H9 (cell line): ENCODE measurements at regions not wholly inside any gene's neighbourhood (a gene's known extent, or its start where the extent isn't known, plus 50 kb on each side); places are given as distances from the start of the nearest gene placed in this dataset.

Source experiments
- DNase-seq: peaks from one replicate; pipeline ENCODE4 v3.0.0-alpha.2; 2017
- H2AFZ ChIP-seq: one replicate; pipeline ENCODE4 v1.6.1; 2013; ENCODE audit warnings: mild to moderate bottlenecking, low read length, control low read depth, moderate library complexity
- H2AK5ac ChIP-seq: 2 replicates; pipeline ENCODE4 v1.6.1; 2013; ENCODE audit warnings: low read length, control low read depth, mixed read lengths; ENCODE audit not compliant: insufficient read length
- H2BK120ac ChIP-seq: one replicate; pipeline ENCODE4 v1.6.1; 2013; ENCODE audit warnings: low read depth, mild to moderate bottlenecking, low read length, control low read depth, inconsistent platforms; ENCODE audit not compliant: poor library complexity, severe bottlenecking
- H2BK12ac ChIP-seq: 2 replicates; pipeline ENCODE4 v1.6.1; 2013; ENCODE audit warnings: low read length, control low read depth, mixed read lengths, low read depth; ENCODE audit not compliant: insufficient read length
- H2BK15ac ChIP-seq: 2 replicates; pipeline ENCODE4 v1.6.1; 2013; ENCODE audit warnings: low read depth, low read length, control low read depth
- H2BK20ac ChIP-seq: one replicate; pipeline ENCODE4 v1.6.1; 2013; ENCODE audit warnings: low read depth, mild to moderate bottlenecking, low read length, control low read depth, inconsistent platforms; ENCODE audit not compliant: poor library complexity, severe bottlenecking
- H2BK5ac ChIP-seq: 2 replicates; pipeline ENCODE4 v1.6.1; 2013; ENCODE audit warnings: low read length, control low read depth, mixed read lengths; ENCODE audit not compliant: insufficient read length
- H3K14ac ChIP-seq: 2 replicates; pipeline ENCODE4 v1.6.1; 2013; ENCODE audit warnings: low read length, control low read depth; ENCODE audit not compliant: insufficient read depth
- H3K18ac ChIP-seq: 2 replicates; pipeline ENCODE4 v1.6.1; 2013; ENCODE audit warnings: low read depth, mild to moderate bottlenecking, mixed read lengths, low read length, control low read depth; ENCODE audit not compliant: insufficient read length
- H3K23ac ChIP-seq: 2 replicates; pipeline ENCODE4 v1.6.1; 2013; ENCODE audit warnings: low read length, control low read depth, mixed read lengths, low read depth; ENCODE audit not compliant: insufficient read length
- H3K23me2 ChIP-seq: 2 replicates; pipeline ENCODE4 v1.6.1; 2013; ENCODE audit warnings: low read depth, mild to moderate bottlenecking, mixed read lengths, low read length, control low read depth; ENCODE audit not compliant: insufficient read length, poor library complexity, severe bottlenecking
- H3K27ac ChIP-seq: 2 replicates; pipeline ENCODE4 v1.5.1; 2013; ENCODE audit warnings: low read length, control low read depth, mixed read lengths, low read depth; ENCODE audit not compliant: insufficient read length
- H3K27me3 ChIP-seq: 2 replicates; pipeline ENCODE4 v1.6.1; 2013; ENCODE audit warnings: low read length, control low read depth, inconsistent platforms; ENCODE audit not compliant: insufficient read depth
- H3K4ac ChIP-seq: 2 replicates; pipeline ENCODE4 v1.6.1; 2013; ENCODE audit warnings: low read depth, mild to moderate bottlenecking, control low read depth, inconsistent platforms, low read length, moderate library complexity
- H3K4me1 ChIP-seq: 2 replicates; pipeline ENCODE4 v1.6.1; 2013; ENCODE audit warnings: low read length, control low read depth, inconsistent platforms; ENCODE audit not compliant: insufficient read depth
- H3K4me2 ChIP-seq: 2 replicates; pipeline ENCODE4 v1.6.1; 2013; ENCODE audit warnings: low read length, control low read depth, mixed read lengths; ENCODE audit not compliant: insufficient read length, insufficient read depth
- H3K56ac ChIP-seq: 2 replicates; pipeline ENCODE4 v1.6.1; 2013; ENCODE audit warnings: low read depth, mild to moderate bottlenecking, mixed read lengths, low read length, control low read depth; ENCODE audit not compliant: insufficient read length
- H3K79me1 ChIP-seq: 2 replicates; pipeline ENCODE4 v1.6.1; 2013; ENCODE audit warnings: low read depth, mild to moderate bottlenecking, moderate library complexity, low read length, control low read depth, inconsistent platforms; ENCODE audit not compliant: insufficient read depth, poor library complexity, severe bottlenecking
- H3K79me2 ChIP-seq: 2 replicates; pipeline ENCODE4 v1.6.1; 2013; ENCODE audit warnings: low read length, control low read depth, inconsistent platforms; ENCODE audit not compliant: insufficient read depth
- H3K9ac ChIP-seq: 2 replicates; pipeline ENCODE4 v1.6.1; 2013; ENCODE audit warnings: low read length, control low read depth, mixed read lengths; ENCODE audit not compliant: insufficient read length; ENCODE audit errors: extremely low read depth
- H3K9me3 ChIP-seq: one replicate; pipeline ENCODE4 v1.6.1; 2013; ENCODE audit warnings: low read depth, low read length, inconsistent platforms; ENCODE audit not compliant: control insufficient read depth
- H3T11ph ChIP-seq: one replicate; pipeline ENCODE4 v1.6.1; 2013; ENCODE audit warnings: mild to moderate bottlenecking, low read length, control low read depth, inconsistent platforms
- H4K20me1 ChIP-seq: one replicate; pipeline ENCODE4 v1.6.1; 2013; ENCODE audit not compliant: control insufficient read depth, insufficient read length, insufficient read depth
- H4K5ac ChIP-seq: 2 replicates; pipeline ENCODE4 v1.6.1; 2013; ENCODE audit warnings: low read depth, mild to moderate bottlenecking, mixed read lengths, low read length, control low read depth; ENCODE audit not compliant: insufficient read length
- H4K8ac ChIP-seq: replicated peaks from 2 replicates; pipeline ENCODE4 v1.6.1; 2013; ENCODE audit warnings: low read length, control low read depth, mixed read lengths, low read depth; ENCODE audit not compliant: insufficient read length
- H4K91ac ChIP-seq: 2 replicates; pipeline ENCODE4 v1.6.1; 2013; ENCODE audit warnings: low read depth, mild to moderate bottlenecking, moderate library complexity, mixed read lengths, low read length, control low read depth; ENCODE audit not compliant: insufficient read length
- H3K27ac Mint-ChIP-seq, 3 experiments: 2 replicates in 2 of 3; 3 replicates in 1 of 3; pipeline ENCODE4 v1.8.0; 2020 to 2021; ENCODE audit warnings: mixed read lengths in 3 of 3, mild to moderate bottlenecking in 1 of 3, moderate library complexity in 1 of 3
- H3K27me3 Mint-ChIP-seq: 2 replicates; pipeline ENCODE4 v1.8.0; 2021; ENCODE audit warnings: low read depth, mild to moderate bottlenecking, moderate library complexity, mixed read lengths
- H3K36me3 Mint-ChIP-seq, 3 experiments: 2 replicates in 2 of 3; 3 replicates in 1 of 3; pipeline ENCODE4 v1.8.0; 2020 to 2021; ENCODE audit warnings: low read depth in 3 of 3, mixed read lengths in 3 of 3; ENCODE audit not compliant: insufficient read depth in 1 of 3
- H3K4me1 Mint-ChIP-seq, 2 experiments: 2 replicates each; pipeline ENCODE4 v1.8.0; 2020; ENCODE audit warnings: mixed read lengths in 2 of 2
- H3K4me3 Mint-ChIP-seq, 2 experiments: 2 replicates in 1 of 2; 3 replicates in 1 of 2; pipeline ENCODE4 v1.8.0; 2020 to 2021; ENCODE audit warnings: mild to moderate bottlenecking in 2 of 2, mixed read lengths in 2 of 2, moderate library complexity in 1 of 2
- H3K9me3 Mint-ChIP-seq, 2 experiments: 2 replicates in 1 of 2; 3 replicates in 1 of 2; pipeline ENCODE4 v1.8.0; 2020; ENCODE audit warnings: mild to moderate bottlenecking in 2 of 2, mixed read lengths in 2 of 2, moderate library complexity in 1 of 2
- WGBS: extraction: QIAGEN DNeasy Blood & Tissue Kit; methylation state at CpG from one replicate; pipeline ENCODE4 v1.1.7; 2013; ENCODE audit warnings: missing lambda C conversion rate, low lambda C conversion rate, mixed read lengths; ENCODE audit not compliant: insufficient read length; ENCODE audit errors: extremely low coverage; 5-methylcytosine and 5-hydroxymethylcytosine counted together
- TF ChIP-seq, protein P1 (sequence below): fragments of 200-600 bp; sonication (generic); conservative IDR thresholded peaks from 3 replicates; pipeline ENCODE4 v1.8.0; 2021; ENCODE audit warnings: antibody characterized with exemption, mild to moderate bottlenecking

DNA sequence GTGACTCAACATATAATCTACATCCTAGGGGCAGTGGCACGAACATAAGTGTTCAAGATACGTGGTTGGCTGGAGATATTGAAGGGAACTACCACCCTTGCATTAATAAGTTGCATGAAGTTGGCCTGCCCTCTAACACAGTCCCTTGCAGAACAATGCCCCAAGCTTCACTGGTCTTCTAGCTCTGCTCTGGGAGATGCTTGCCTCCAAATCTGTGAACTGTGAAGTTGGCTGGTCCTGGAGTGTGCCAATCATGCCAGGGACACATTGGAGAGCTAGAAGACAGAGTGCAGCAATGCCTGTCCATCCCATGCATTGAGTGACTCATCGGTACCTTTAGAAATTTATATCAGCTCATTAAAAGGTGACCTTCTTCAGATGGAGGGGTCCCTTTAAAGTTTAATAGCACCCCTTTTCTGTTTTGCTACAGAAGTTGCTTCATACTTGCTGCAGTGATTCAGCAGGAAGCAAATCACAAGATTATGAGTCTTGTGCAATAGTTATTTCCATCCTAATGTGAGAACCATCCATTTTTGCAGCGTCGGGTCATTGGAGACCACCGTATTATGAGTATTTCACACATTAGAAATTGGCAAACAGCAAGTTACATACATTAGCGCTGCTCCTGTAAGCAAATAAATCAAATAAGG, 55.2 kb upstream of the KAZN start:
- no peak overlapping the region for H3K27ac Mint-ChIP-seq
- H3K27ac ChIP-seq: no peak overlapping the region

More for the DNA sequence above, 55.2 kb upstream of the KAZN start:
- Mint-ChIP-seq H3K36me3 (peaks cover 0 to 12% (median 3%) of the 10 kb centered on the region in 3 experiments; a peak in 3 of 7 replicates), H3K27me3 (peaks cover 9% of the 10 kb centered on the region), H3K4me3 (no peak overlapping the region), H3K4me1 (peaks cover 15 to 18% of the 10 kb centered on the region in 2 experiments; a peak in 3 of 4 replicates), H3K9me3 (peaks cover 2 to 3% of the 10 kb centered on the region in 2 experiments; a peak in 2 of 5 replicates)
- Histone ChIP-seq H4K91ac (no peak overlapping the region), H3K27me3 (no peaks in the 10 kb centered on the region), H2BK120ac (no peak overlapping the region), H2BK20ac (no peak overlapping the region), H2BK12ac (no peak overlapping the region), H3T11ph (no peak overlapping the region), H3K14ac (no peak overlapping the region), H3K18ac (no peak overlapping the region), H2AK5ac (no peak overlapping the region), H2AFZ (no peak overlapping the region), H4K5ac (no peak overlapping the region), H4K20me1 (no peaks in the 10 kb centered on the region), H2BK15ac (no peak overlapping the region), H4K8ac (no peak overlapping the region), H3K23me2 (no peaks in the 10 kb centered on the region), H3K9me3 (no peaks in the 10 kb centered on the region), H3K9ac (no peak overlapping the region), H3K79me2 (no peaks in the 10 kb centered on the region), H3K4me1 (0 out of 2 replicates have a peak, but pooled peaks cover 3% of the 10 kb centered on the region), H3K4ac (no peak overlapping the region), H3K56ac (no peak overlapping the region), H3K79me1 (no peaks in the 10 kb centered on the region), H3K23ac (no peak overlapping the region), H2BK5ac (no peak overlapping the region), H3K4me2 (no peak overlapping the region)
- no CpG with 5 or more reads among the region's 7 CpGs for WGBS
- no peak for DNase-seq
- TF ChIP-seq, protein P1, sequence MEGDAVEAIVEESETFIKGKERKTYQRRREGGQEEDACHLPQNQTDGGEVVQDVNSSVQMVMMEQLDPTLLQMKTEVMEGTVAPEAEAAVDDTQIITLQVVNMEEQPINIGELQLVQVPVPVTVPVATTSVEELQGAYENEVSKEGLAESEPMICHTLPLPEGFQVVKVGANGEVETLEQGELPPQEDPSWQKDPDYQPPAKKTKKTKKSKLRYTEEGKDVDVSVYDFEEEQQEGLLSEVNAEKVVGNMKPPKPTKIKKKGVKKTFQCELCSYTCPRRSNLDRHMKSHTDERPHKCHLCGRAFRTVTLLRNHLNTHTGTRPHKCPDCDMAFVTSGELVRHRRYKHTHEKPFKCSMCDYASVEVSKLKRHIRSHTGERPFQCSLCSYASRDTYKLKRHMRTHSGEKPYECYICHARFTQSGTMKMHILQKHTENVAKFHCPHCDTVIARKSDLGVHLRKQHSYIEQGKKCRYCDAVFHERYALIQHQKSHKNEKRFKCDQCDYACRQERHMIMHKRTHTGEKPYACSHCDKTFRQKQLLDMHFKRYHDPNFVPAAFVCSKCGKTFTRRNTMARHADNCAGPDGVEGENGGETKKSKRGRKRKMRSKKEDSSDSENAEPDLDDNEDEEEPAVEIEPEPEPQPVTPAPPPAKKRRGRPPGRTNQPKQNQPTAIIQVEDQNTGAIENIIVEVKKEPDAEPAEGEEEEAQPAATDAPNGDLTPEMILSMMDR: no peak
